ENCODE measurements at regions not wholly inside any gene's neighbourhood (a gene's known extent, or its start where the extent isn't known, plus 50 kb on each side); places are given as distances from the start of the nearest gene placed in this dataset.

DNA sequence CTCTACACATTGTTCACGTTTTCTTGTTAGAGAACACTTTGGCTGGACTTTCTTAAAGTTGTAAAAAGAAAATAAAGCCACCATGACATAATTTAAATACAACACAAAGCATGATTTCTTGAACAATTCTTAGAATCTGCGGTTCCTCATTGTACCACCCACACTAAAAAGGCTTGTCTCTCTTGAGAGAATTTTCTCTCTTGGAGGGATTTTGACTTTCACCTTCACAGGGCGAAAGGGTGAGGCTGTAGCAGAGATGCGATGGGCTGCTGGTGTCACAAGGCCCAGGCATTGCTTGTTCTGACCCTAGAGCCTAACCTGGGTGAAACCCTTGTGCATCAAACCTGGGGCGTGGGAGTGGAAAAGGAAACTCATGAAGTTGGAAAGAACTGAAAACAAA lies 122.7 kb upstream of the RIPOR2 start:
- TF ChIP-seq, protein P1, sequence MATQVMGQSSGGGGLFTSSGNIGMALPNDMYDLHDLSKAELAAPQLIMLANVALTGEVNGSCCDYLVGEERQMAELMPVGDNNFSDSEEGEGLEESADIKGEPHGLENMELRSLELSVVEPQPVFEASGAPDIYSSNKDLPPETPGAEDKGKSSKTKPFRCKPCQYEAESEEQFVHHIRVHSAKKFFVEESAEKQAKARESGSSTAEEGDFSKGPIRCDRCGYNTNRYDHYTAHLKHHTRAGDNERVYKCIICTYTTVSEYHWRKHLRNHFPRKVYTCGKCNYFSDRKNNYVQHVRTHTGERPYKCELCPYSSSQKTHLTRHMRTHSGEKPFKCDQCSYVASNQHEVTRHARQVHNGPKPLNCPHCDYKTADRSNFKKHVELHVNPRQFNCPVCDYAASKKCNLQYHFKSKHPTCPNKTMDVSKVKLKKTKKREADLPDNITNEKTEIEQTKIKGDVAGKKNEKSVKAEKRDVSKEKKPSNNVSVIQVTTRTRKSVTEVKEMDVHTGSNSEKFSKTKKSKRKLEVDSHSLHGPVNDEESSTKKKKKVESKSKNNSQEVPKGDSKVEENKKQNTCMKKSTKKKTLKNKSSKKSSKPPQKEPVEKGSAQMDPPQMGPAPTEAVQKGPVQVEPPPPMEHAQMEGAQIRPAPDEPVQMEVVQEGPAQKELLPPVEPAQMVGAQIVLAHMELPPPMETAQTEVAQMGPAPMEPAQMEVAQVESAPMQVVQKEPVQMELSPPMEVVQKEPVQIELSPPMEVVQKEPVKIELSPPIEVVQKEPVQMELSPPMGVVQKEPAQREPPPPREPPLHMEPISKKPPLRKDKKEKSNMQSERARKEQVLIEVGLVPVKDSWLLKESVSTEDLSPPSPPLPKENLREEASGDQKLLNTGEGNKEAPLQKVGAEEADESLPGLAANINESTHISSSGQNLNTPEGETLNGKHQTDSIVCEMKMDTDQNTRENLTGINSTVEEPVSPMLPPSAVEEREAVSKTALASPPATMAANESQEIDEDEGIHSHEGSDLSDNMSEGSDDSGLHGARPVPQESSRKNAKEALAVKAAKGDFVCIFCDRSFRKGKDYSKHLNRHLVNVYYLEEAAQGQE (IDR thresholded peaks at IDR 0.05), result no peak
- TF ChIP-seq, protein P2, sequence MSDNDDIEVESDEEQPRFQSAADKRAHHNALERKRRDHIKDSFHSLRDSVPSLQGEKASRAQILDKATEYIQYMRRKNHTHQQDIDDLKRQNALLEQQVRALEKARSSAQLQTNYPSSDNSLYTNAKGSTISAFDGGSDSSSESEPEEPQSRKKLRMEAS (IDR thresholded peaks at IDR 0.05), result no peak
- TF ChIP-seq HNF4A (conservative IDR thresholded peaks at IDR 0.05), result no peak
- TF ChIP-seq, protein P3, sequence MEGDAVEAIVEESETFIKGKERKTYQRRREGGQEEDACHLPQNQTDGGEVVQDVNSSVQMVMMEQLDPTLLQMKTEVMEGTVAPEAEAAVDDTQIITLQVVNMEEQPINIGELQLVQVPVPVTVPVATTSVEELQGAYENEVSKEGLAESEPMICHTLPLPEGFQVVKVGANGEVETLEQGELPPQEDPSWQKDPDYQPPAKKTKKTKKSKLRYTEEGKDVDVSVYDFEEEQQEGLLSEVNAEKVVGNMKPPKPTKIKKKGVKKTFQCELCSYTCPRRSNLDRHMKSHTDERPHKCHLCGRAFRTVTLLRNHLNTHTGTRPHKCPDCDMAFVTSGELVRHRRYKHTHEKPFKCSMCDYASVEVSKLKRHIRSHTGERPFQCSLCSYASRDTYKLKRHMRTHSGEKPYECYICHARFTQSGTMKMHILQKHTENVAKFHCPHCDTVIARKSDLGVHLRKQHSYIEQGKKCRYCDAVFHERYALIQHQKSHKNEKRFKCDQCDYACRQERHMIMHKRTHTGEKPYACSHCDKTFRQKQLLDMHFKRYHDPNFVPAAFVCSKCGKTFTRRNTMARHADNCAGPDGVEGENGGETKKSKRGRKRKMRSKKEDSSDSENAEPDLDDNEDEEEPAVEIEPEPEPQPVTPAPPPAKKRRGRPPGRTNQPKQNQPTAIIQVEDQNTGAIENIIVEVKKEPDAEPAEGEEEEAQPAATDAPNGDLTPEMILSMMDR (IDR thresholded peaks at IDR 0.05; ENCODE audit: low read depth, low read length, missing input control), result no peak
- TF ChIP-seq GABPA (IDR thresholded peaks at IDR 0.05 in 1 of 2, conservative IDR thresholded peaks at IDR 0.05 in 1 of 2), result no peak

Measured in liver (tissue), 3 donors.